ENCODE measurements at regions not wholly inside any gene's neighbourhood (a gene's known extent, or its start where the extent isn't known, plus 50 kb on each side); places are given as distances from the start of the nearest gene placed in this dataset.
A peak's percentile ranks its signal among the peaks of the same experiment; 100 is the strongest.

DNA sequence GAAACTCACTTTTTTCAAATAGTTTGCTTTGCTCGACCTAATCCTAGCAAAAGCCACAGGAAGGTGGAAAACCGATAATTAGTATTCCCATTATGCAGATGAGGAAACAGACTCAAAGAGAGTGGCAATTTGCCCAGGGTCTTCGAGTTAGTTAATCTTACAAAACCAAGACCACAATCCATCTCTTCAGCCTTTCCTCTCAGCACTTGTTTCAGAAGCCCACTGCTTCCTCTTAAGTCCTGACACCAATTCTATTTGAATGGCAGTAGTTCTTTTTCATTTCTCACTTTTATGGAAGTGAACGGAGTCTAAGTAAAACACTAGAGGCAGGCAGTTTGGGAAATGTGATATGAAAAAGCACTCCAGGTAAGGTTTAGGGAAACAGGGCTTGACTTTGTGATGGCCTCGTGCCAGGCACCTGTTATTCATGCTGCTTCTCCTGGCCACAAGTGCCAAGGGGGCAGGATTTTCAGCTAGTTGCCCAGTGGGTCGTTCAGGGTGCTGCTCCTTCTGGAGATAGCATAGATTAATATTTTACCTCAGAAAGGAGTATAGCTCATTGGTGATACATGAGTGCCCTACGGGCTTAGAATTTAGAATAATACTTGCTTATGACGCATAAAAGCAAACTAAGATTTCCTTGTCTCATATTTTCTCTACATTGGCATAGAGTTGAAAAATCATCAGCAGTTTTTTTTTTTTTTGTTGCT is 76.6 kb upstream of the NRIP1 start:
- Histone ChIP-seq H3K4me3 (ENCODE audit: low read depth, low read length) (no peak overlapping the region), H3K27ac (no peak overlapping the region), H3K36me3 (replicated peaks) (no peaks in the 10 kb centered on the region), H3K27me3 (replicated peaks) (no peaks in the 10 kb centered on the region)
- in situ Hi-C loops (cut with HindIII; ENCODE audit: low pct_ligation_motif_present, low sequenced_read_pairs) = no loop called here
- TF ChIP-seq, protein P1, sequence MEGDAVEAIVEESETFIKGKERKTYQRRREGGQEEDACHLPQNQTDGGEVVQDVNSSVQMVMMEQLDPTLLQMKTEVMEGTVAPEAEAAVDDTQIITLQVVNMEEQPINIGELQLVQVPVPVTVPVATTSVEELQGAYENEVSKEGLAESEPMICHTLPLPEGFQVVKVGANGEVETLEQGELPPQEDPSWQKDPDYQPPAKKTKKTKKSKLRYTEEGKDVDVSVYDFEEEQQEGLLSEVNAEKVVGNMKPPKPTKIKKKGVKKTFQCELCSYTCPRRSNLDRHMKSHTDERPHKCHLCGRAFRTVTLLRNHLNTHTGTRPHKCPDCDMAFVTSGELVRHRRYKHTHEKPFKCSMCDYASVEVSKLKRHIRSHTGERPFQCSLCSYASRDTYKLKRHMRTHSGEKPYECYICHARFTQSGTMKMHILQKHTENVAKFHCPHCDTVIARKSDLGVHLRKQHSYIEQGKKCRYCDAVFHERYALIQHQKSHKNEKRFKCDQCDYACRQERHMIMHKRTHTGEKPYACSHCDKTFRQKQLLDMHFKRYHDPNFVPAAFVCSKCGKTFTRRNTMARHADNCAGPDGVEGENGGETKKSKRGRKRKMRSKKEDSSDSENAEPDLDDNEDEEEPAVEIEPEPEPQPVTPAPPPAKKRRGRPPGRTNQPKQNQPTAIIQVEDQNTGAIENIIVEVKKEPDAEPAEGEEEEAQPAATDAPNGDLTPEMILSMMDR (IDR thresholded peaks at IDR 0.05; ENCODE audit: low read depth, low read length, missing control alignments) = no peak
- DNase-seq = no peak

DNA sequence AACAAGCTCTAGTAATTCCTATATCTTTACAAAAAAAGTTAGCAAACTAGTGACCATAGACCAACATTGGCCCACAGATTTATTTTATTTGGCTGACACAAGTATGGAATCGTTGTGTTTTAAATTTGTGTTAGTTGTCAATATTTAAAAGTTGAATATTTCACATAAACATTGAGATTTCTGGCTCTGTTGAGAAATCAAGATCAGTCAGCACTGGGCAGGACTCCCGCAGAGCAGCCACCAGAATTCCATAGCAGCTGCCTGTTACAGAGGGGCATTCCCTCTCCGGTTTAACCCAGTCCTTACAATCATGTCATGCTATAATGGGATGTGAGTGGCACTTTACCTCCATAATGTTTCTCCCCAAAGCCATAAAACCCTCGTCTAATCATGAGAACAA is 79.2 kb upstream of the NRIP1 start:
- Histone ChIP-seq H3K36me3 (replicated peaks) (no peaks in the 10 kb centered on the region), H3K4me3 (ENCODE audit: low read depth, low read length) (no peak overlapping the region), H3K27ac (no peak overlapping the region), H3K27me3 (replicated peaks) (no peaks in the 10 kb centered on the region)
- in situ Hi-C loops (cut with HindIII; ENCODE audit: low pct_ligation_motif_present, low sequenced_read_pairs) = no loop called here
- TF ChIP-seq, protein P1 (IDR thresholded peaks at IDR 0.05; ENCODE audit: low read depth, low read length, missing control alignments) = no peak
- peak; percentile 27 for DNase-seq

DNA sequence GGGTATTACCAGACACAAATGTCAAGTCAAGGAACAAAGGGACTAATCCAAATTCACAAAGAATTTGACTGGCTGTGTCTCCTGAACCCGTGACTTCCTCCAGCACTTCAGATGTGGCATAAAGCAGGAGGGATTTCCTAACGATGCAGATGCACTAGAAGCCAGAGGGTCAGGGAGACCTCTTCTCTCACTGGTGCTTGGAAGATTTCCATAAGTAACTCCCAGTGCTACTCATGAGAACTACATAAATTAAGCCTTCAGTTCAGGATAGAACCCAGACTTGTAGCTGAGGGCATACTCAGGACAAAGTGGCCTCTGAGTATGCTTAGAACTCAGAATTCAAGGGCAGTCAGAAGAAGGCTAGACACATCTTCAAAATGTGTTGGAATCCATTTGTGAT is 83.6 kb upstream of the NRIP1 start:
- no peak overlapping the region for H3K27ac ChIP-seq
- in situ Hi-C loops (cut with HindIII; ENCODE audit: low pct_ligation_motif_present, low sequenced_read_pairs) = no loop called here
- no peaks in the 10 kb centered on the region for H3K27me3 ChIP-seq (replicated peaks)
- no peak overlapping the region for H3K4me3 ChIP-seq (ENCODE audit: low read depth, low read length)
- no peak for DNase-seq
- TF ChIP-seq, protein P1 (IDR thresholded peaks at IDR 0.05; ENCODE audit: low read depth, low read length, missing control alignments) = no peak
- H3K36me3 ChIP-seq (replicated peaks) = no peaks in the 10 kb centered on the region

DNA sequence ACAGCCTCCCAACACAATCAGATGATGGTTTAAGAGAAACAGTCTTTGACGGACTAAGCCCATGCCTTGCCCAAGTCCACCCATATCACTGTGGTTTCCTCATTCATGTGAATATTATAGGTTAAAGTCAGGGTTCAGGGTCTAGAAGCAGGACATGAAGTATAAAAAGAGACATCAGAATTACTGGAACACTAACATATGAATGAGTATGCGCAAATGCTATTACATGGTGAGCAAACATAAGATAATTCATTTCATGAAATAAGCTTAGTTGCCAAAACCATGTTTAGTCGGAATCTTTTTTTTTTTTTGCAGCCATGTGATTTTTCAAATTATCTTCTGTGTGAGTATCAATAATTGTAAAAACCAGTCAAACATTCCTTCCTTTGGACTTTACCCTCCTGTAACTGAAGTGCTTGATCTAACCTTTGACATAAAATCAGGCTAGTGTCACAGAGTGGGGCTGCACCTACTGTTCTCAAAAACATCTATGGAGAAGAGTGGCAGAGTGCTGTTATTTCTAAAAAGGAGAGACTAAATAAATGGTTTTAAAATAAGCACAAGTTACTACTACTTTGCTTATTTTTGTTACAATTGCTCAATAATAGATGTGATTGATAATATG is 84.9 kb upstream of the NRIP1 start:
- no peaks in the 10 kb centered on the region for H3K27me3 ChIP-seq (replicated peaks)
- TF ChIP-seq, protein P1 (IDR thresholded peaks at IDR 0.05; ENCODE audit: low read depth, low read length, missing control alignments) = no peak
- no peaks in the 10 kb centered on the region for H3K36me3 ChIP-seq (replicated peaks)
- no peak for DNase-seq
- H3K4me3 ChIP-seq (ENCODE audit: low read depth, low read length) = no peak overlapping the region
- H3K27ac ChIP-seq = no peak overlapping the region
- in situ Hi-C loops (cut with HindIII; ENCODE audit: low pct_ligation_motif_present, low sequenced_read_pairs) = no loop called here

DNA sequence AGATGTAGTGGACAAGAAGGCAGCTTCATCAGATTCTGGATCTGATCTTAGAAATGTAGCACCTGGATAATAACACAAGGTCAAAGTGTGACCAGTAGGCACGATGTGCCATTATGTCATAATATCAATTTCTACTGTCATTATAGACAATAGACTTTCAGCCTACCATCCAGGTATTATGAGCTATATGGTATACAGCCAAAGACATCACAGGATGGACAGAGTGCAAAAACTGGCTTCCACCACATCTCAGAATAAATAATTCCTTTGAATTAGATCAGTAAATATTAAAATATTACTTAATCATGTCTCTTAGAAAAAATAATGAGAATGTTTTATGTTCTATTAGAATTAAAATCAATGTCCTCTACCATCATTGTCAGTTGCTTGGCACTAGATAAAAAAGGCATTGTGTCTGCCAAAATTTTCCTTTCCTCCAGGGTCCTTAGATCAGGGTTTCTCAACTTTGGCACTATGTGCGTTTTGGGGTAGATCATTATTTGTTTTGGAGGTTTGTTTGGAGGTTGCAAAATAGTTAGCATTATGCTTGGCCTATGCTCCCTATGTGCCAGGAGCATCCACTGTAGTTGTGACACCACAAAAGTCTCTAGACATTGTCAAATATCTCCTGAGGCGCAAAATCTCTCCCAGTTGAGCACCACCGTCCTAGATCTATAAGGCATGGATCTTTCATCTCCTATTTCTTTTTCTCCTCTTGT is 86.7 kb upstream of the NRIP1 start:
- TF ChIP-seq, protein P1 (IDR thresholded peaks at IDR 0.05; ENCODE audit: low read depth, low read length, missing control alignments) = no peak
- Histone ChIP-seq H3K27ac (no peak overlapping the region), H3K36me3 (replicated peaks) (no peaks in the 10 kb centered on the region), H3K27me3 (replicated peaks) (no peaks in the 10 kb centered on the region), H3K4me3 (ENCODE audit: low read depth, low read length) (no peak overlapping the region)
- no peak for DNase-seq
- in situ Hi-C loops (cut with HindIII; ENCODE audit: low pct_ligation_motif_present, low sequenced_read_pairs) = no loop called here

Measured in brain microvascular endothelial cell (primary cell).